ENCODE measurements at regions not wholly inside any gene's neighbourhood (a gene's known extent, or its start where the extent isn't known, plus 50 kb on each side); places are given as distances from the start of the nearest gene placed in this dataset.

DNA sequence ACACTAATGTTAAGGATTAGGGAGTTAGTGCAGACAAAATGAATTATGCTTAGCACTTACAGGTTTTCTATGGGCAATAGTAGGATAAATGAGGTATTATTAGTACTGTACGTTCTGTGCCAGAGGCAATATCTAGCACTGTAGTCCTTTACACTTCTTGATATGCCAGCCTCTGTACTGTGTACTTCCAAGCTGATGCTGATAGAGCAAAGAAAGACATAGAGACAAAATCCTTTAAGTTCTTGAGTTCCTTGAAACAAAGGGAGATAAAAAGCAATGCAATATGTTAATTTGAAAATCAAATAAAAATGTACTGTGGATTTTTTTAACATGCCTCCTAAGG lies 1234.0 kb upstream of the NXPH2 start:
- no peaks in the 10 kb centered on the region for H3K36me3 Mint-ChIP-seq
- TF ChIP-seq CTCF (conservative IDR thresholded peaks at IDR 0.05): no peak

GRCh38 chr2:140013545-140014203 lies 1233.5 kb upstream of the NXPH2 start:
- H3K27me3 Mint-ChIP-seq: peaks cover 4% of the 10 kb centered on the region

More for the DNA sequence above, 1234.0 kb upstream of the NXPH2 start:
- Mint-ChIP-seq H3K4me1 (ENCODE audit: unreplicated experiment) (no peaks in the 10 kb centered on the region), H3K27me3 (peaks cover 4% of the 10 kb centered on the region), H3K4me3 (no peak overlapping the region), H3K9me3 (no peaks in the 10 kb centered on the region), H3K27ac (no peak overlapping the region)
- DNase-seq (ENCODE audit: extremely low spot score, unreplicated experiment): no peak

GRCh38 chr2:140011287-140011686 lies 1231.1 kb upstream of the NXPH2 start:
- Mint-ChIP-seq H3K4me1 (ENCODE audit: unreplicated experiment) (no peaks in the 10 kb centered on the region), H3K9me3 (no peaks in the 10 kb centered on the region), H3K36me3 (no peaks in the 10 kb centered on the region), H3K4me3 (no peak overlapping the region), H3K27ac (no peak overlapping the region), H3K27me3 (peaks cover 4% of the 10 kb centered on the region)
- no peak for TF ChIP-seq CTCF (conservative IDR thresholded peaks at IDR 0.05)
- no peak for DNase-seq (ENCODE audit: extremely low spot score, unreplicated experiment)

More at GRCh38 chr2:140013545-140014203, 1233.5 kb upstream of the NXPH2 start:
- DNase-seq (ENCODE audit: extremely low spot score, unreplicated experiment): no peak
- Mint-ChIP-seq H3K9me3 (no peaks in the 10 kb centered on the region), H3K36me3 (no peaks in the 10 kb centered on the region), H3K27ac (no peak overlapping the region), H3K4me1 (ENCODE audit: unreplicated experiment) (no peaks in the 10 kb centered on the region), H3K4me3 (no peak overlapping the region)
- no peak for TF ChIP-seq CTCF (conservative IDR thresholded peaks at IDR 0.05)

GRCh38 chr2:140002110-140002509 lies 1221.9 kb upstream of the NXPH2 start:
- no peaks in the 10 kb centered on the region for H3K27me3 Mint-ChIP-seq
- no peak overlapping the region for H3K4me3 Mint-ChIP-seq
- H3K27ac Mint-ChIP-seq: no peak overlapping the region
- peaks cover 6% of the 10 kb centered on the region for H3K4me1 Mint-ChIP-seq (ENCODE audit: unreplicated experiment)
- TF ChIP-seq CTCF (conservative IDR thresholded peaks at IDR 0.05): no peak
- DNase-seq (ENCODE audit: extremely low spot score, unreplicated experiment): no peak
- no peaks in the 10 kb centered on the region for H3K9me3 Mint-ChIP-seq
- H3K36me3 Mint-ChIP-seq: no peaks in the 10 kb centered on the region

DNA sequence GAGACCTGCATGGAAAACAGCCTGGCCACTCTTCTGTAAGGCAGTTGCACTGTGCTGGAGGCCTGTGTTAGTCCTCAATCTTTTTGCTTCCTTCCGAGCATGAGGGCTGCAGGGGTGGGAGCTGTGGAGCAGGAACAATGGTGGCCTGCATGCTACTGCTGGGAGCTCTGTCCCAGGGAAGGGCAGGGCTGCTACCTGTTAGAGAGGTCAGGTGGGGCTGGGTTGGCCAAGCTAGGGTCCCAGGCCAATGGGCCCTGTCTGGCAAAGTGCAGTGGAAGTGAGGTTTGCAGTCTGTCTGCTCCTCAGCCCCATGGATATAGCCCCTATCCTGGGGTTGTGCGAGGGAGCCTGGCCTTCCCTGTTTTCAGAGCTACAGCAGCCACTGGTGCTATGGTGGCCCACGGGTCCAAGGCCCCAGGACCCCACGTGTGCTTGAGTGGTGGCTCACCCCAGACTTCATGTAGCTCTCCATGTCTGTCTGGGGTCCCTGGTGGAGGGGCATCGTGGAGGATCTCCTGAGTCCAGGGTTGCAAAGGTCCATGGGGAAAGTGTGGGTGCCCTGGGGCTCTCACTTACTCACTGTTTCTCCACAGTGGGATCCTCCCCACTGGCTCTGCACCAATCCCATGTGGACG lies 1212.6 kb upstream of the NXPH2 start:
- no peak overlapping the region for H3K4me3 Mint-ChIP-seq
- H3K27me3 Mint-ChIP-seq: no peaks in the 10 kb centered on the region
- H3K27ac Mint-ChIP-seq: no peak overlapping the region
- H3K4me1 Mint-ChIP-seq (ENCODE audit: unreplicated experiment): no peaks in the 10 kb centered on the region
- no peaks in the 10 kb centered on the region for H3K36me3 Mint-ChIP-seq
- TF ChIP-seq CTCF (conservative IDR thresholded peaks at IDR 0.05): no peak
- no peaks in the 10 kb centered on the region for H3K9me3 Mint-ChIP-seq
- no peak for DNase-seq (ENCODE audit: extremely low spot score, unreplicated experiment)

Measured in type B pancreatic cell (in vitro differentiated cells).